ENCODE measurements at regions not wholly inside any gene's neighbourhood (a gene's known extent, or its start where the extent isn't known, plus 50 kb on each side); places are given as distances from the start of the nearest gene placed in this dataset.

GRCh38 chr18:69217196-69218000, 183.3 kb upstream of the DOK6 start:
- TF ChIP-seq CTCF (conservative IDR thresholded peaks at IDR 0.05; ENCODE audit: low read depth, low read length) (no peak), EZH2 (IDR thresholded peaks at IDR 0.05; ENCODE audit: low read length, unreplicated experiment) (no peak)
